ENCODE measurements at regions not wholly inside any gene's neighbourhood (a gene's known extent, or its start where the extent isn't known, plus 50 kb on each side); places are given as distances from the start of the nearest gene placed in this dataset.
"Not testable (repeated sequence)": the region's sequence is repeated elsewhere in the genome, so short reads cannot be mapped to it uniquely, and the experiment has no call there.

- ATAC-seq: no peak
- no peak for DNase-seq
These were observed 101.8 kb downstream of the NUFIP1 start for GRCh38 chr13:44887515-44887914.

- DNase-seq (no peak), ATAC-seq (no peak)
These were observed 105.1 kb downstream of the NUFIP1 start for GRCh38 chr13:44884076-44884729.

GRCh38 chr13:44879452-44880058, 109.7 kb downstream of the NUFIP1 start:
- DNase-seq: no peak
- ATAC-seq: no peak

GRCh38 chr13:44876782-44877324, 112.4 kb downstream of the NUFIP1 start:
- DNase-seq (peak; percentile 30), ATAC-seq (no peak)

GRCh38 chr13:44874886-44875630, 114.2 kb downstream of the NUFIP1 start:
- ATAC-seq (peak; percentile 82), DNase-seq (peak; percentile 28)

GRCh38 chr13:44874176-44874575, 115.1 kb downstream of the NUFIP1 start:
- DNase-seq: no peak
- no peak for ATAC-seq

- DNase-seq (no peak), ATAC-seq (no peak)
These were observed 115.8 kb downstream of the NUFIP1 start for GRCh38 chr13:44873461-44873860.

- ATAC-seq: no peak
- no peak for DNase-seq
These were observed 116.5 kb downstream of the NUFIP1 start for GRCh38 chr13:44872751-44873150.

GRCh38 chr13:44870456-44870929, 118.8 kb downstream of the NUFIP1 start:
- ATAC-seq: no peak
- no peak for DNase-seq

- no peak for DNase-seq
- ATAC-seq: no peak
These were observed 120.1 kb downstream of the NUFIP1 start for GRCh38 chr13:44869167-44869566.

GRCh38 chr13:44868397-44868796, 120.9 kb downstream of the NUFIP1 start:
- ATAC-seq (peak; percentile 75), DNase-seq (no peak)

- ATAC-seq (no peak), DNase-seq (no peak)
These were observed 121.4 kb downstream of the NUFIP1 start for GRCh38 chr13:44867825-44868224.

- ATAC-seq (no peak), DNase-seq (no peak)
These were observed 122.8 kb downstream of the NUFIP1 start for GRCh38 chr13:44866411-44866911.

GRCh38 chr13:44865722-44866410, 123.4 kb downstream of the NUFIP1 start:
- ATAC-seq: no peak
- DNase-seq: no peak

GRCh38 chr13:44863641-44864040, 125.6 kb downstream of the NUFIP1 start:
- DNase-seq, ATAC-seq: not testable (repeated sequence)

- DNase-seq (no peak), ATAC-seq (no peak)
These were observed 128.8 kb downstream of the NUFIP1 start for GRCh38 chr13:44860454-44860853.

GRCh38 chr13:44857736-44858135, 131.5 kb downstream of the NUFIP1 start:
- no peak for DNase-seq
- ATAC-seq: no peak

- DNase-seq (no peak), ATAC-seq (no peak)
These were observed 132.2 kb downstream of the NUFIP1 start for GRCh38 chr13:44857061-44857460.

- ATAC-seq (peak; percentile 28), DNase-seq (no peak)
These were observed 133.4 kb downstream of the NUFIP1 start for GRCh38 chr13:44855860-44856259.

GRCh38 chr13:44854313-44855060, 134.8 kb downstream of the NUFIP1 start:
- ATAC-seq (no peak), DNase-seq (no peak)

- DNase-seq: no peak
- no peak for ATAC-seq
These were observed 135.6 kb downstream of the NUFIP1 start for GRCh38 chr13:44853641-44854040.
